GM18520 (cell line): ENCODE measurements at regions not wholly inside any gene's neighbourhood (a gene's known extent, or its start where the extent isn't known, plus 50 kb on each side); places are given as distances from the start of the nearest gene placed in this dataset.

Experiments
- ATAC-seq: cut with Tn5 transposase; IDR thresholded peaks from one replicate; pipeline ENCODE4 v1.9.1; 2021; ENCODE audit not compliant: unreplicated experiment

DNA sequence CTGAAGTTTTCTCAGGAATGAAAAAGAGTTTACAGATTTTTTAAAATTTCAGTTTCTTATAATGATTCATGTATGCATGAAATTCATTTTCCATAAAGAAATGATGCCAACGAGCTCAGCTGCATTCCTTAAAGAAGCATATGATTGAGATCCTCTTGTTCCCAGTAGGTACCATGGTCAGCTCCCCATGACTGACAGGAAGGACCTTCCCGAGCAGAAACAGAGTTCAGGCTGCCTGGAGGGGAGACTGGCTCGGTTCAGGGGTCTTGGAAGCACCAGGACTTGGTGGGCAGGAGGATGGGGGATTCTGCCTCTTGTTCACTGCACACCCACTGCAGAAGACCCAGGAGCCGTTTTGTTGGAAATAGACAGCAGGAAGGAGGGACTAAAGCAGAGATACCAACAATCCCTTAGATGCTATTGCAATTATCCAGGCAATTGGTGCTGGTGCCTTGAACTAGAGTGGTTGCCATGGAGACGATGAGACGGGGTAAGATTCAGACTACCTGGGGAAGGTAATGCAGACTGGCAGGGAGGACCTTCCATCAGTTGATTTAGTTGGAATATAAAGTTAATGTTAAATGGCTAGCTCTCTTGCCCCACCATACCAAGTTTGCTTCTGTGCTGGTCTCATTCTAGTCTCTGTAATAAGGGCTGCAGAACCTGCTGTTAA is 447.8 kb downstream of the MTRR start:
- ATAC-seq, result no peak

DNA sequence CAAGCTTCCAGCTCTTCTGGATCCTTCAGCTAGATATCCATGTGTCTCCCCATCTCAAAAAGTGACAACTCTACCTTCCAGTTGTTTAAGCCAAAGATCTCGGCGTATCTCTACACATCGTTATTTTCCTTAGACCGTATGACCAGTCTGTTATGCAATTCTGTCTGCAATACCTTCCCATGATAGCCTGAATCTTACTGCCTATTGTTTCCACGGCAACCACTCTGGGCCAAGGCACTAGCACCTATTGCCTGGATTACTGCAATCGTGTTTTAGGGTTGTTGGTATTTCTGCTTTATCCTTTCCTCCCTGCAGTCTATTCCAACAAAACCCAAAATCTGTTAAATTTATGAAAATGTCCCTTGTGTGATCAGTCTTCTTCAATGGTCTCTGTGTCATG is 448.4 kb downstream of the MTRR start:
- ATAC-seq, result no peak

DNA sequence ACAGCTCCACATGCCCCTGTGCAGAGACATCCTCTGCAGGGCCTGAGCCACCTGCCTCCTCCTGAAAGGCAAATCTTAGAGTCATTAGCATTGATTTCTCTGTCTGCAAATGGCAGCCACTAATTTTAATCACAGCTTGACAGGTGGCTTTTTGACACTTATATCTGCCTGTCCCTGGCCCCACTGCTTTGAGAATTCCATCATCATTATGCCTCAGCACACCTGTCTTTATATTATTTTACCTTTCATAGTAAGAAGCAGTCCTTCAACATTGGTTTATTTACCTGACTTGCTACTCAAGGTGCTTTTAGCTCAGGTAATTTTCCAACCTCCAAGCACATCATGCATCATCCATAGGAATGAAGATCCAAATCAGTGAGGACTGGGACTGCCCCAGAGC is 451.3 kb downstream of the MTRR start:
- no peak for ATAC-seq

DNA sequence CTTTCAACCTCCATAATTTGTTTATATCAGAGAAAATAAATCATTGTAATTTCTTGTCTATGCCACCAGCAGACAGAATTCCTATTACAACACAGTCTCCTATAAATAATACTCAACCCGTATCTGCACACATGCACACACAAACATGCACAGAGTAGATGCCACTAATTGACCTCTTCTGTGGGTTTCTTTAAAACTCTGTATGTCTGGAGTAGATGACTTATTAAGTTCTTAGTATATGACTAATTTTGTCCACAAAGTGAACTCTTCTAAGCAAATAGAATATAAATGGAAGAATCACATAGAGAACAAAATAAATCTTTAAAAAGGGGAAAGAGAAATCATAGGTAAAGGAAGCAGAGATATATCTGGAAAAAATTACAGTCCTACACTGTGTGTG is 452.3 kb downstream of the MTRR start:
- ATAC-seq, result no peak

DNA sequence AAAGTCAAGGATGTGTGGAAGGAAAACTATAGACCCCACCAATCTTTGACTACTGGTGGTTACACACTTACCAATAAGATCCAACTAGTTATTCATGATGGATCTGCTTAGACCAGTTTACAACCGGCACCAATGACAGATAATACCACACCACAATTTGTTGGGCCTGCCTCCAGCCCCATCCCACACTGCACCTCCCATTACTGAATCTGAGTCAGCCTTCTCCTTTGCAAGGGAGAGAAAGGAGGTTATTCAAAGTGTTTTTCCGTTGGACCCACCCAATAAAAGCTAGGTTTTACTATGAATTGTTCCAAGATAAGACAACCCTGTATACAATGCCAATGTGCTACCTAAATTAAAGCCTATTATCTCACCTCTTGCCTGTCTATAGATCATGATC is 453.5 kb downstream of the MTRR start:
- ATAC-seq, result no peak

DNA sequence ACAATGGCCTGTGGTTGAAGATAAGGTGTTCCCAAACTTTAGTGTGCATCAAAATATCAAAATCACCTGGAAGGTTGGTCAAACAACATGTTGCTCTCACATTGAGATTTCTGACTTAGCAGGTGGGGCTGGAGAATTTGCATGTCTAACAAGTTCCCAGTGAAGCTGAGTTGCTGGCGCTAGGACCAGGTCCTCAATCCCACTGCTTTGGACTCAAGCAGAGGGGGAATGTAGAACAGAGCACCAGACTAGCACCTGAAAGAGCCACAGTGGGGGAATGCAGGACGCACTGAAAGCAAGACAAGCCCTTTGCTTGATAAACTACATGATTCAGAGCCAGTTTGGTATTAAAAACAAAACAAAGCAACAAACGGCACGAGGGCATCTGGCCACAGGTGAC is 458.1 kb downstream of the MTRR start:
- no peak for ATAC-seq

DNA sequence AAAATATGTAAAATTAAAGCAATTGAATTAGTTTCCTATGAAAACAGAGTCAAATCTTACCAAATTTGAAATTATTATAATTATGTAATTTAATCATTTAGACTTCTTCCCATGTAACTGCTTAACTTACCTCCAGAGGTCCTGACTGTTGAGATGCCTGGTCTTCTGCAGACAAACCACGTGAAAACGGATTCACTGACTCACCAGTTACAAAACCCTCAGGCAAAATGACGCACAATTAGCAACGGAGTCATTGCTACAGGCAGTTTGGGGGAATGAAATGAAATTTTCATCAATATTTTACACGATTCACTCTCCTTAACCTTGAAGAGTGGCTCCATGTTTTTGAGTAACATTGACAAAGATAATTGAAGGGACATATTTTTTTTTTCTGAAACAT is 460.8 kb downstream of the MTRR start:
- ATAC-seq, result no peak

DNA sequence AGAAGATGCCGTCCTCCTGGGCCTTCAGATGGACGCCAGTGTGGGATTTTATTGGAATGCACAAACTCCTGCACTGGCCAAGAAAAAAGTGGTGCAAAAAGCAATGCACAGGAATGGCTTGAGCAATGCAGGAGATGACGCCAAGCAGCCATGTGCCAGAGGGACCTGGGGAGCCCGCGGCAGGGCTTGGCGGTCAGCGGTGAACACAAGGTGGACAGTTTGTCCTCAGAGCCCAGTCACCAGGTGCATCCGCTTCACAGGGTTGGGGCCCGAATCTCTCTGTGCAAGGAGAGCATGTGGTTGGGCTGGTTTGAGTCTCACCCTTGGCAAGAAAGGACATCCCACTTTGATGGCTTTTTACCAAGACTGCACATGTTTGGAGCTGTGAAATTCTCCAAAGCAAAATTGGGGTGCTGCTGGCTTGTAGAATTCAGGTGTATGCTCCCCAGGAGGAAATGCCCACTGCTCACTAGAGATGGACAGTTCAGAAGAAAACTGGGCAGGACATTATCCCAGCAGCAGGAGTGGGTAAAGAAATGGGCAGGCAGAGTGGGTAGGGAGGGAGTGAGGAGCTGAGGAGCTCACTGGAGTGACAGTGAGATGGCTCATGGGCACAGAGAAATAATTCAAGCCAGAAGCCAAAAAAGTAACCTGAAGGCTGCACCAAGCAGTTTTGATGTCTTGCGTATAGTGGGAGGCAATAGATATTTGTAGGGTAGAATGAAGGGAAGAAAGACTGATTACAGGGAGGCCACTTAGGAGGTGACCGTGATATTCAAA is 463.9 kb downstream of the MTRR start:
- ATAC-seq, result no peak

DNA sequence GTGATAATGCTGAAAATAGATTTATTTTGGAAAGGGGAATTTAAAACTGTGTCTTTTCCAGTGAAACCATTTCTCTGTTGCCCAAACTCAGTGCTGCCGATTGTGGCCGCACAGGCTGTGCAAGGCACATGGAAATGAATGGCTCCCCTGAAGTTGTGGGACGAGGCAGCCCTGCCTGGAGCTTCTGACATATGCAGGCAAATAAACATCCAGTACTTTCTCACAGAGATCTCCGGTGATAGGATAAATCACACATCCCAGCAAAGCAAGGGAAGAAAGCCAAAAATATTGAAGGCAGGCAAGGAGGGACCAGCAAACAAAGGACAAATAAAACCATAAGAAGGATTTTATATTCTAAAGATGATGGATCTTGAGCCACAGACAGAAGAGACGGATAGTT is 464.5 kb downstream of the MTRR start:
- ATAC-seq, result no peak

DNA sequence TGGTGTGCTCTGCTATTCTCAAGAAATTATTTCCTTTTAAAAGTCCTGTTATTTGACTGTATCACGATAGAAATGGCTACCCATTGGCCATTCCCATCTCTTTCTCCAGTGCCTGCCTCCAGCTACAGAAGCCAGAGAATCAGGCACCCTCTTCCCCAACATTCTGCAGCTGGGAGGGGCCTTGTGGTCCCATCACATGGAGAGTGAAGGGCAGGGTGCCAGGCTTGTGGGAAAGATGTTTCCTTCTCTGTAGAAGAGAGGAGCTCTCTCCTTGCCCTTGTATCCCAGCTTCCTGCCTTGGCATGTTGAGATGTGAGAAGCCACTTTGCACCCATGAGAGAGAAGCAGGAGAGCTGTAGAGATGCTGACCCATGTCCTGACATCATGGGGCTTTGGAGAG is 465.0 kb downstream of the MTRR start:
- ATAC-seq, result no peak

DNA sequence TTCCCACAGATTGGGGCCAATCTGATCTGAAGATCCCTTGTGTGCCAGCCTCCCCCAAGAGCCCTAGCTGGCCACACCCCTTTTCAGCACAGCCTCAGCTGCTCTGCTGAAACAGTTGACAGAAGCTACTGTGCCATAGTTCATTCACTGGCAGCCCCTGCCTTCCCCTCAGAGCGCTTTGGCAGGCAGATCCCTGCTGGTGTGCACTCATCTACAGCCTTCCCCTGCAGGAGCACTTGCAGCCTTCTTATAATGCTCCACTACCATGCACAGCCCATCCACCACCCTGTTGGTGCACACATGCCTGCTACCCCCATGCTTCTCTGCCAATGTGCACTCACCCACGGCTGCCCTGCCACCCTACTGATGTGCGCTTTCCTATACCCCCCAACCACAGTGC is 471.3 kb downstream of the MTRR start:
- no peak for ATAC-seq

DNA sequence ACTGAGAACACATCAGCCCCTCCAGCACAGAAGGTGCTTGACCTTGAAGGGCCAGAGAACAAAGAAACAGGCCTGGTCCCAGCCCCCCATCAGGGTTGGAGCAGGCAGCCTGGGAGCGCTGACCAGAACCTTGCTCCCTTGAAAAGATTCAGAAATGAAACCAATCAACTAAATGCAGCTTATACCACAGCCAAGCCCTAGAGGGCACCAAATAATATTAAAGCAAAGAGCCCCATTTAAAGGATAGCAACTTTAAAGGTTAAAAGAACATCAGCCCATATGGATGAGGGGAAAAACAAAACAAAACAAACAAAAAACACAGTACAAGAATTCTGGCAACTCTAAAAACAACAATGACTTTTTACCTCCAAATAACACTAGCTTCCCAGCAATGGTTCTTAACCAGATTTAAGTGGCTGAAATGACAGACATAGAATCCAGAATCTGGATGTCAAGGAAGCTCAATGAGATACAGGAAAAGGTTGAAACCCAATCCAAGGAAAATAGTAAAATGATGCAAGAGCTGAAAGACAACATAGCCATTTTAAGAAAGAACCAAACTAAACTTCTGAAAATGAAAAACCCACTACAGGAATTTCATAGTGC is 471.9 kb downstream of the MTRR start:
- ATAC-seq, result no peak

DNA sequence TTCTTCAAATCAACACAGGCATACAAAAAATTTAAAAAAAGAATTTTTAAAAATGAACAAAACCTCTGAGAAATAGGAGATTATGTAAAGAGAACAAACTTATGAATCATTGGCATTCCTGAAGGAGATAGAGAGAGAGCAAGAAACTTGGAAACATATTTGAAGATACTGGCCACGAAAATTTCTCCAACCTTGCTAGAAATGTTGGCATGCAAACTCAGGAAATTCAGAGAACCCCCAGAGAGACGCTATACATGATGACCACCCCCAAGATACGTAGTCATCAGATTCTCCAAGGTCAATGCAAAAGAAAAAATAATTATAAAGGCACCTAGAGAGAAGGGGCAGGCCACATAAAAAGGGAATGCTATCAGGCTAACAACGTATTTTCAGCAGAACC is 472.5 kb downstream of the MTRR start:
- ATAC-seq, result no peak

DNA sequence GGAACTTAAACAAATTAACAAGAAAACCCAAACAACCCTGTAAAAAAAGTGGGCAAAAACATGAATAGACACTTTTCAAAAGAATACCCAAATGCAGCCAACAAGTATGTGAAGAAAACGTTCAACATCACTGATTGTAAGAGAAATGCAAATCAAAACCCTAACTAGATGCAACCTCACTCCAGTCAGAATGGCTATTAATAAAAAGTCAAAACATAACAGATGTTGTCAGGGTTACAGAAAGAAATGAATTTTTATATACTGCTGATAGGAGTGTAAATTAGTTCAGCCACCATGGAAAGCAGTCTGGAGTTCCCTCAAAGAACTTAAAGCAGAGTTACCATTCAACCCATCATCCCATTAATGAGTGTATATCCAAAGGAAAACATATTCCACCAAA is 479.0 kb downstream of the MTRR start:
- ATAC-seq, result no peak

DNA sequence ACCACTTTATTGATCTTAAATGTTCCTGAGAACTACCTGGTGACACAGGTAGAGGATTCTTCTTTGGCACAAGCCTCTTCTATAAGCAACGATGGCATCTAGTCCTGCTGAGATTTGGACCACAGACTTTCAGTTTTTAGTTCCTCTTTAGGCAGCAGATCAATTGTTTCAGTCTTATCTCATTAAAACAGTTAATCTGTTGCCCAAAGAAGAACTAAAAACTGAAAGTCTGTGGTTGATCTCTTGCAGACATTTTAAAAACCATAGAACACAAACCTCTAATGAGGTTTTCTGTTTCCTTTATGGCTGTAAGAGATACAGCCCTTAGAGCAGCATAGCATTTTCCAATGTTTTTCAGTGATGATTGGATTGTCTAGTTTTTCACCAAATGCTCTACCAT is 480.9 kb downstream of the MTRR start:
- peak; percentile 94 for ATAC-seq

DNA sequence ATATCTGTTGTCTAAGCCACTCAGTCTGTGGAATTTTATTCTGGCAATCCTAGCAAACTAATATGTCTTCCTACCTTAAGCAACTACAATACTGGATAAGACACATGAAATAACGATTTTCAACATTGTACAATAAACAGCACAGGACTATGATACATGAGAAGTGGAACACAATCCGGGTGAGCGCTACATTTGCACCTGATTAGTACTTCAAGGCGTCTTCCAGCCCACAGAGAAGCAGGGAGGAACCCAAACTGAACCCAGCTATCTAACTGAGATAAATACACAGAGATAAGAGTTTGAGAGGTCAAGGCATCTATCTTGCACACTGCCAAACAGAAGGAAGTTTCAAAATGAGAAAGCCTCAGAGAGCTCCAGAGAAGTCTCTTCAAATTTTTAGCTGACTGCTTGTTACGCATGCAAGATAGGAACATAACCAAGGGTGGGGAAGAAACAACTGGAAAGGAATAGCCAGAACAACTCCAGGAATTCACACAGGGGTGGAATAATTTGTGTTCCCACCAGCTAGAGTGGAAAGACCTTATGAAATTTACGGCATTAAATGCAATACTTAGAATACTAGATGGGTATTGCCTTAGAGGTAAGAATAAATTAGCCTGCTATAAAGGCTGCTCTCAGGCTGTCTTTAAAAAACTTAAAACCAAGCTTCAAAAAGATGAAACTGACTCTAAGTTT is 481.8 kb downstream of the MTRR start:
- no peak for ATAC-seq

DNA sequence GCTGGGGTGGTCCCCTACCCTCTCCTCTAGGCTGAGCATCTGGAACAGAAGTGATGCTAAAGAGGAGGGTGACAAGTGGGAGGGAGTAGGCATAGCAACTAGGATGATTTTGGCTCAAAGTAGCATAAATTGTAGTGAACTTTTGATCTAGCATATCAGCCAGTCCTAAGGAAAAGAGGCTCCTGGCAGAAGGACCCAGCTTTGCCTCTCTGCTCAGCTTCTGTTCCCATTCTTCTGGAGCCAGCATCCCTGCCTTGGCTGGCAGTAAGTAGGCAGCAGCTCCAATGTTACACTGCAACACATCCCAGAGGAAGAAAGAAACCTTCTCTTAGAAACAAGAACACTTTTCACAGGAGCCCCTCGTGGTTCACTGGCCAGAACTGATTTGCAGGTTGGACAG is 487.0 kb downstream of the MTRR start:
- no peak for ATAC-seq

DNA sequence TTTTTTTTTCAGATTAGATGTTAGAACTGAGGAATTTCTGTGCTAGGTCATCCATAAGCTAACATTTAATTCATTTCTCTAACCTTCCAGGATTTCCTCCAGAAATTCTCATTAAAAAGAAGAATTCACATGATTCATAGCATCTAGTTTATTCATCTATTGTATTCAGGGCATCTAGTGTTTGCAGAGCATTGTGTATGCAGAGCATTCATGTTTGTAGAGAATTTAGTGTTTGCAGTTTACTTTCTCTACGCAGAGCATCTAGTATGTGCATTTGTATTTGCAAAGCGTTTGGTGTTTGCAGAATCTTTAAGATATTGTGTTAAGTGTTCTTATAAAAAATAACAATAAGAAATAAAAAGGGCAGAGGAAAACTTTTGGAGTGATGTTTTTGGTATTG is 491.1 kb downstream of the MTRR start:
- ATAC-seq, result no peak

DNA sequence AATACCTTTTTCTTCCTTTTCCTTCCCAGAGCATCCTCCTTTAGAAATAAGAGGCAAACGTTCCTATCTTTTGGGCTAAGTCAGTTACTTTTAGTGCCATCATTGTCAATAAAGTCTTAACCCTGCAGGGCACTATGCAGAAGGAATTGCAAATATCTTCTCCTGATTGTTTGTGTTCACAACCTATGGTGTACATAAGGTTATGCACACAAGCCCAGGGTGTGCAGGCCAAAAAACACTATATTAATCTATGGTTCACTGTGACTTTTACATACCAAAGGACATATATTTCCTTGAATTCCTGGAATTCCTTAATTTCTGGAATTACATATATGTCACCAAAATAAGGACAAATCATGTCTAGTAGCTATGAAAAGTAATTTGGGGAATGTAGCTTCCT is 493.5 kb downstream of the MTRR start:
- ATAC-seq, result no peak

DNA sequence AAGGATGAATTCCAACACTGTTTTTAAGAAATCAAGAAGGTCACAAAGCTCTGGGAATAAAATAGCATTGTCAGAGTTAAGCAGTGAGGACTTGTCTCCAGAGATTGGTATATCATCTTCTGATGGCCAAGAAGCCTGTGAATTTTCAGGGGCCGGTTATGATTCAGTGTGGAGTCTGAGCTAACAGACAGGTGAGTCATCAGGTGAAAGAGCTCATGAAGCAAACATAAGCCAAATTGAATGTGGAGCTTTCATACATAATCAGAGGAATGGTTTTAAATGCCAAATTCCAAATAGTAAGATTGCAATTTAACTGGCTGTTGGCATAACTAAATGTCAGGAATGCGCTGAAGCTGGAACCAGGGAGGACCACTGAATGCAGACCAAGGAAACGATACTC is 494.2 kb downstream of the MTRR start:
- no peak for ATAC-seq

DNA sequence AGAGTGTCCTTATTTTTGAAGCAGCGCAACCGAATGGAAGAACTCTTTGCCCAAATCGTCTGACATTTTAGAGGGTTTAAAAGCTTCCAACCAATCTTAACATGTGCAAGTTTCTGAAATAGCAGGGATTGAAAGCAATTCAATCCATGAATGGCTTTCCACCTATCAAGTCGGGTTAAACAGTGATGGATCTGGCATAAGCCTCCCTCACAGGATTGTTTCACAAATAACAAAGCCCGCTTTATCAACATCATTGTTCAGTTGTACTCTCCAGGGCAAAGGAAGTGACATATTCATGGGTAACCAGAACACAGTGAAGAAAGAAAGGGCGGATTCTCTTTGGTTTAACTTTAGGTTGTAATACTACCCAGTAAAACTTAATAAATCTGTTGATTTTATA is 497.3 kb downstream of the MTRR start:
- no peak for ATAC-seq

DNA sequence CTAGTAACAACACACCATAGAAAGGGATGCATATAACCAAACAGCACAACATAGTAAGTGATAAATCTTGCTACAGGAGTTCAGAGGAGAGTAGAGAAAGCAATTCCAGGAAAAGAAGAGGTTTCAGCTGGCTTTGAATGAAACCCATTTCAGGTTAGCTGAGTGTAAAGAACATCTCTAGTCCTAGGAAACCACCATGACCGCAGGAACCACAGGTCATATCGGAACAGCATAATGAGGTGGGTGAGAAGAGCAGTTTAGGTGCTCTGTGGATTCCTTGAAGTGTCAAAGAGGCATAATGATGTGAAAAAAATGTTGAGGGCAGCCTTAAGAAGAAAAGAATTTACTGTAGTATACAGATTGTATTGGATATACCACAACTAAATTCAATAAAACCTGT is 507.5 kb downstream of the MTRR start:
- no peak for ATAC-seq
